ENCODE measurements at regions not wholly inside any gene's neighbourhood (a gene's known extent, or its start where the extent isn't known, plus 50 kb on each side); places are given as distances from the start of the nearest gene placed in this dataset.
"Not testable (repeated sequence)": the region's sequence is repeated elsewhere in the genome, so short reads cannot be mapped to it uniquely, and the experiment has no call there.

DNA sequence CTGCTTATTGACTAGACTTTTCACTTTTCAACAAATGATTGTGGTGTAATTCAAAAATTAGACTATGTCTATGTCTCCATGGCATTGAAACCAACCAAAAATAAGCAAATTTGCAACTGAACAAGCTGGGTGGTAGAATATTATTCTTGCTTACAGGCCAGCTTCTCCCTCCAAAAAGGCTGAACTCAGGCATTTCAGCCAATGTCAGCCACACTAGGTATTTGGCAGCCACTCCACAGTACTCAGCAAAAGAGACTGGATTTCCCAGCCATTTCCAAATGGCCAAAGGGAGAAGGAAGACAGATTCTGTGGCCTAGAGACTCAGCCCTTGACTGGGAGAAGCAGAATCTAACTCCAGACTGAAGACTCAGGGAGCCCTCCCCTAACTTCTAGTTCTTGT is 121.8 kb upstream of the IRX5 start:
- no peak for DNase-seq (ENCODE audit: low read depth)

DNA sequence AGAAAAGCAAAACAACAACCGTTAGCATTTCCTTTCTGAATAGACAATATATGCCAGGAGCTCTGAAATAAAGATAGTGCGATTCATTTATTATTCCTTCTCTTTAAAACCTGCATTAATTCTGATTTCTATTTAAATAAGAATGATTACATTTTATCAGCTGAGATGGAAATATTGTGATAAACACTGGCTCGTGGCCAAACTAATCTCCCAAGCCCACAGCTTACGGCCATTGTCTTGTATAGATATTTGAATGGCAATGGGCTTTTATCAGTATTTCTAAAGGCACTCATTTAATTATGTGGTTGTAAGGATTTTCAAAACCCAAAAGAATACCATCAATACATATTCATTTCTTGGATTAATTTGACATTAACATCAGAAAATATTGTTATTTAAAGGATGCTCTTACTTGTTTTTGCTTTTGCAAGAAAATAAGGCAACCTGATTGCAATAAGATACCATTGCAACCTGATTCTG is 123.7 kb upstream of the IRX5 start:
- DNase-seq (ENCODE audit: low read depth) = no peak

DNA sequence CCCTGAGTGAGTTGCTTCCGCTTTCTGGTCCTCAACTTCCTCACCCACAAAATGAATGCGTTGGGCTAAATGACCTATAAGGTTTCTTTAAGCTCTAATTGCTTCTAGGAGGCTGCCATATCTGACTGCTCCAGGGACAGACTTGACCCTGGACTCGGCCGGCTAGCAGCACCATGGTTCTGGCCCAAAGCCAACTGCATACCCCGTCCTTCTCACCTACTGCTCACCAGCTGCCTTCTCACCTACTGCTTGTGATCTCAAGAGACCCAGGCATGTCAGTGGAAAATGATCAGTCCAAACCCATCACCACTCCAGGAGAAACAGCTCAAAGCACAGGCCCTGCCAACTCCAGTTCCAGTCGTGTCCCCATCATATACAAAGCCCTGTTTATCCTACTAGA is 124.3 kb upstream of the IRX5 start:
- no peak for DNase-seq (ENCODE audit: low read depth)

DNA sequence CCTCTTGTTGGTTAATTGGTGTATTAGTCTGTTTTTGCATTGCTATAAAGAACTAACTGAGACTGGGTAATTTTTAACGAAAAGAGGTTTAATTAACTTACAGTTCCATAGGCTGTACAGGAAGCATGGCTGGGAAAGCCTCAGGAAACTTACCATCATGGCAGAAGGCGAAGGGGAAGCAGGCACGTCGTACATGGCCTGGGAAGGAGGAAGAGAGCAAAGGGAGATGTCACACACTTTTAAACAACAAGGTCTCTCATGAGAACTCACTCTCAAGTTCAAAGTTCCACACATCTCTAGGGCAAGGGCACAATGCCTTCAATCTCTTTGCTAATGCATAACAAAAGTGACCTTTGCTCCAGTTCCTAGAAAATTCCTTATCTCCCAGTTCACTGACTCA is 125.0 kb upstream of the IRX5 start:
- DNase-seq (ENCODE audit: low read depth) = no peak

DNA sequence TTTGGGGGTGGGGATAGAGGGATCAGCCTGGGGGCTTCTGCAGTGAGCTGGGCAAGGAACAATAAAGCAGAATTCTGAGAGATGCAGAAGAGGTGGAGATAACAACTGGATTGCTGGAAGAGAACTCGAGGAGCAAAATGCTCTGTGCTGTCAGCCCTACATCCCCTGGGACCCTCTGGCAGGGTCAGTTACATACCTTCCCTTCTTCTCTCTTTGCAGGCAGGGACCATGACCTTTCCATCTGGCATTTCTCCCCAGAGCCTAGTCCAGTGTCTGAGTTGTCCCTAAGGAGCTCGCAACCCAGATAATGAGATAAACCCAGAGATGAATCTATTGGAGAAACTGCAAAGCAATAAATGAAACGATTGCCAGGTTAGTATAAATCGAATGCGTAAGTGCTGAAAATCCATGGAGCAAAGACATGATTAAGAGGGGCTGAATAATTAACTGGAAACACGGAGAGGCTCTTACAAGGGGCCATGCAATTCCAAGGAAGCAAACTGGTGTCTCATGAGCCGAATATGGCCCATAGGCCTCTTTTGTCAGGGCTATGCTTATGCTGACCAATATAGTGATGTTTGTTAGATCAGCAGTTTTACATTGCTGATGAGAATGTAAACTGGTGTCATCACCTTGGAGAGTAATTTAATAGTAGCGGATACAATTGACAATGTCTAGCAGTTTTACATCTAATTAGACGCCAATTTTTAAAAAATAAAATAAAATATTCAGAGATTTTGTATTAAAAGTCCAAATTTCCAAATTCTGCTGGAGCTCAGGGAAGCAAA is 129.4 kb upstream of the IRX5 start:
- no peak for DNase-seq (ENCODE audit: low read depth)

DNA sequence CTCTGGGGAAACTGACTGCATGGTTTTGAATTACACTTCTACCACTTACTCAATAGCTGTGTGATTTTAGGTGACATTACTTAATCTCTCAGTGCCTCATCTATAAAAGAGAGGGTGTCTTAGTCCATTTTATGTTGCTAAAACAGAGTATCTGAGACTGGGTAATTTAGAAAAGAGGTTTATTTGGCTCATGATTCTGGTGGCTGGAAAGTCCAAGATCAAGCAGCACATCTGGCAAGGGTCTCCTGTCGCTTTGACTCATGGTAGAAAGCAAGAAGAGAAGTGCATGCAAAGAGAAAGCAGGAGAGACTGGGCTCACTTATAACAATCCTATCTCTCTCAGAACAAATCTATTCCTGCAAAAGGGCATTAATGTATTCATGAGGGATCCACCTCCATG is 132.4 kb upstream of the IRX5 start:
- DNase-seq (ENCODE audit: low read depth) = no peak

DNA sequence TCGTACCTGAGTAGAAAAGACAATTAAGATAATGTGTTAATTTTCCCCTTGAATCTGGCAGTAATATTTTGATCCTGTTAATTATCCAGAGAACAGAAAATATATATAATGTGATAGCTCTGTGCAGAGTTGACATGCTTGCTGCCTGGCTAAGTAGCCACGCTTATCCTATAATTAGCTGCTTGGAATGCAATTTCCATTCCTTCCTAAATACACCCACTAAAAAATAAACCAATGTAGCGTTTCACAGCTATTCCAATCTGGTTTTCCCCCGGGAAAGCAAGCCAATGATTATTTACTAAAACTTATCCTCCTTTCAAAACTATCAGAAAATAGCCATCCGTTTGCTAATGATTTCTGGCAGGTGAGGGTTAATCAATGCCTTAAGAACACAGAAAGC is 134.5 kb upstream of the IRX5 start:
- DNase-seq (ENCODE audit: low read depth) = no peak

DNA sequence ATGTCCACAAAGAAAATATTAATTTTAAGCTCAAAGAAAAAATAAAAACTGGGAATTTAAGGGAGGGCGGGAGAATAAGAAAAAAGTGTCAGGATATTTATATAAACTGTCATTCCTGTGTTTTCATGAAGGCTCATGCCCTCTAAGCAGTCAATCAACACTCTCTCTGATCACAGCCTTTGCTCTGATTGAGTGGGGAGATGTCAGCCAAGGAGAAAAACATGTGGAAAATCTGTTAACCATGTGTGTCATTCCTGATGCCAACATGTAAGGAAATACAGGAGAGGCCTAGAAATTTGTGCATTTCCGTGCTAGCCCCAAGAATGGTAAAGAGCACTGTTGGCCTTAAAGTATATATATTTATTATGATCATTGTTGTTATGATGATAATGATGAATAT is 137.9 kb upstream of the IRX5 start:
- DNase-seq (ENCODE audit: low read depth) = no peak

DNA sequence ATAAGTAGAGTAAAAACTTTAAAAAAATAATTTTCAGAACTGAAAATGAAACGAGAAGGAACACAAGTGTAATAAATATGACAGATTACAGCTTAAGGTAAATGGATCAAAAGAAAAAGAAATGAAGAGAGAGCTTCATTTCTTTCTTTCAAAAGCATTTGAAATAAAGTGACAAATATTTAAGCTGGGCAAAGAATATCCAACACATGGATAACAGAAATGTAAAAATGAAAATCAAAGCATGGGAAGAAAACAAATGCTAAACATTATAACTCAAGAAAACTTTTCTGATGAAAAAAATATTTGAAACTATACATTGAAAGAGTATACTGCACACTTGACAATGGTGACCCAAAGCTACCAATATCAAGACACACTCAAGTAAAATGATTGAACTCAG is 143.6 kb upstream of the IRX5 start:
- no peak for DNase-seq (ENCODE audit: low read depth)

DNA sequence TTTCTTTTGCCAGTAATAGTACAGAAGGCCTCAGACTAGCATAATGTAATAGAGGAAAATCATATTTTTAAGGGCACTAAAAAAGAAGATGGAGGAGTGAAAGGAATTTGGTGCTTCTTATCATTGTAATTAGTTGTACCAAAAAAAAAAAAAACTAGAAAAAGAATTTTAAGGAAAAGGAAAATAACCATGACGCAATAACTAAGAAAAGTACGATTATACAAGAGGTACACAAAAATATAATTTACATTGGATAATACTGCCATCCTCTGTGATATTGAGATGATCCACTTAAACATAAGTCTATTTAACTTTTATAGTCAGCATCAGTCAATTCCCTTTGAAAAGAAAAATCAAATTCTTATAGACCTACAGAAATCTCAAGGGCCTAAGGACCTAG is 146.7 kb upstream of the IRX5 start:
- no peak for DNase-seq (ENCODE audit: low read depth)

DNA sequence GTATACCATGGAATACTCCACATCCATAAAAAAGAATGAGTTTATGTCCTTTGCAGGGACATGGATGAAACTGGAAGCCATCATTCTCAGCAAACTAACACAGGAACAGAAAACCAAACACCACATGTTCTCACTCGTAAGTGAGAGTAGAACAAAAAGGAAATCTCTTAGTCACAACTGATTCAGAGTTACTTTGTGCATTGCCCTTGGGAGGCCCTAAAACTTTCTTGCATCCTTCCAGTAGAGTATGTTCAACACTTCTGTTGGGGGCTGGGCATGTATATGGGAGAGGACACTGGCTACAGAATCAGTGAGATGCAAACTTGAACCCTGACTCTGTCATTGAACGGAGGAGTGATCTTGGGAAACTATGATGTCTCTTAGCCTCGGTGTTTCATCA is 147.4 kb upstream of the IRX5 start:
- no peak for DNase-seq (ENCODE audit: low read depth)

DNA sequence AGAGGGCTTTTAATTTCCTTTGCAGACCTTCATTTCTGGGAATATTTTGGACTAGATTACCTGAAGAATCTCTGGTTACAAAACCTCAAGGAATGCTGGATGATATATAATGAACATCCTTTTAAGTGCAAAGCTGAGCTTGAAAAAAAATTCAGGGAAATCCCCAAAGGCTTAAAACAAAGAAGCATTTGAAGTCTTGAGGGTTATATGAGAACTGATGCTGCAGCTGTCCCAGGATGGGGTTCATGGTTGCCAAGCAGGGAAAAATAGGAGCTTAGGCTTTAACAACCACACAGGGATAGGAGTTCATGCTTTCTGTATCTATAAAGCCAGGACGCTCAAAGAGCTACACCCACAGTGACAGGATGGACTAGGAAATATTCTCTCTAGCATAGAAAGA is 150.4 kb upstream of the IRX5 start:
- no peak for DNase-seq (ENCODE audit: low read depth)

DNA sequence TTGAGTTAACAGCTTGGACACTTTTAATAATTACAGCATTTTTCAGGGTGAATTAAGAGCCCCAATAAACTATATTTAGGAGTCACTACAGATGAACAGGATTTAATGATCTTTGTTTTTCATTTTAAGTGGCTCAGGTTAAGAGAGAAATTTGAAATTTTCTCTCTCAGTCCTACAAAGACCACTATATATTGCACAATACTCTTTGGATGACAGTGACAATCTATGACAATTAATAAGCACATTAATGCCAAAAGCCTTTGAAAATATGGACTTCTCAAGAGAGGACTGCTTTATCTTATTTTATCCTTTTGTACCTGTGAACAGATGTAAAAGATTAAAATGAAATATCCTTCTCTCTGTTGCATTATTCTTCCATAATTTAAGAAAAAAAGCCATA is 151.1 kb upstream of the IRX5 start:
- no peak for DNase-seq (ENCODE audit: low read depth)

DNA sequence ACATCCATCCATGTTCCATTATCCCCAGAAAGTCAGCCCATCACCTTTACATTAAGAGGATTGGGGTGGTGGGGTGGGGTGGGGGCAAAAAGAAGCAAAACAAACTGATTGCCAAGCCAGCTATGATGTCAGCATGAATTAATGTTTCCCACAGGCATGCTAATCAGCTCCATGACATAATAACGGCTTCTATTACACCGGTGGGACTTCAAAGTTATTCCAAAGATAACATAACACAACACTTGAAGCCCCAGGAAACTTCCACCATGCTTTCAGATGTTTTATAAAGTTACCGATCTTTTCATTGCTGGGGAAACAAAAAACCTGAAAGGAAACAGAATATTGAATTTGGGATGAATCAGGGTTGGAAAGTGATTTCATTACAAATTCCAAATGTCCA is 155.9 kb upstream of the IRX5 start:
- no peak for DNase-seq (ENCODE audit: low read depth)

DNA sequence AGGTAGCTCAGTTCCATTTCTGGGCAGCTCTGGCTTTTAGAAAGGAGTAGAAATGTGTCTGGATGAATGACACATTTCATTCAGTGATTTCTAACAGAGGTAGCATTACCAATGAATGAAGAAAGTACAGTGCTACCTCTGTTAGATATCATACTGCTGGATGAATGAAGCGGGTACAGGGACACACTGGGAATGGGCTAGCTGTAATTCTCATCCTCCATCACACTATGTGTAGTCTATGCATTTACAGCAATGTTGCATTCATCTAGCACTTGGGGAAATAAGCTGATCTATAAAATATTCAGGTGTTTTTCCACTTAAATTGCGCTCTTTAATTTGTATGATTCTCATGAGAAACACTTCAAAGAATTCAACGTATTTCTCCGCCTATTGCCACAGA is 158.3 kb upstream of the IRX5 start:
- no peak for DNase-seq (ENCODE audit: low read depth)

DNA sequence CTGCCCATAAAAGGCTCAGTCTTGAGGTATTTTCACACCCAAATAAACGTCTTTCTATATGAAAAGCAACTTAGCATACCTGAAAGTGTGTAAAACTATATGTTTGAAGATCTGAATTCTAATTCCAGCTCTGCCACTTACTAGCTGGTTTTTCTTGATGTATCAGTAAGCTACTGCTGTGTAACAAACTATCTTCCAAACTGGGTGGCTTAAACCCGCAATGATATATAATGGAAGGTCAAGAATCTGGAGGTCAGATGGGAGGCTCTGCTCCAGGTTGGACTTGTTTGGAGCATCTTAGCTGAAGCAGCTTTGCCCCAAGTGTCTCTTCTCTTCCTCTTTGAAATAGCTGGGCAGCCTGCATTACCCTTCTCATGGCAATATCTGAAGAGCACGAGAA is 164.3 kb upstream of the IRX5 start:
- no peak for DNase-seq (ENCODE audit: low read depth)

DNA sequence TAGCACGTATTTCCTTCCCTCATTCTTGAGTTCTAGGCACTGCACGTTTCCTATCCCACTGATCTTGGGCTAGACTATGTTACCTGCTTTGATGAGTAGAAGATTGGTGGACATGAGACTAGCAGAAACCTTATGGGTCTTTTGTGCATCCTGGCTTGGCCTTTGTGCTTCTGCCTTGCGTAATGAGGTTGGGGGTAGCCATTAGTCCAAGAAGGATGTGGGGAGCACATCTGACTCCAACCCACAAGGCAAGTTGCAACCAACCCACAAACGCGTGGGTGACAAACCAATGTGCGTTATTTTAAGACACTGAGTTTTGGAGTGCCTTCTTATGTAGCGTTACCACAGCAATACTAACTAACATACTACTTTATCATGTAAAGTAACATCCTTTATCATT is 180.4 kb upstream of the IRX5 start:
- DNase-seq (ENCODE audit: low read depth) = no peak

DNA sequence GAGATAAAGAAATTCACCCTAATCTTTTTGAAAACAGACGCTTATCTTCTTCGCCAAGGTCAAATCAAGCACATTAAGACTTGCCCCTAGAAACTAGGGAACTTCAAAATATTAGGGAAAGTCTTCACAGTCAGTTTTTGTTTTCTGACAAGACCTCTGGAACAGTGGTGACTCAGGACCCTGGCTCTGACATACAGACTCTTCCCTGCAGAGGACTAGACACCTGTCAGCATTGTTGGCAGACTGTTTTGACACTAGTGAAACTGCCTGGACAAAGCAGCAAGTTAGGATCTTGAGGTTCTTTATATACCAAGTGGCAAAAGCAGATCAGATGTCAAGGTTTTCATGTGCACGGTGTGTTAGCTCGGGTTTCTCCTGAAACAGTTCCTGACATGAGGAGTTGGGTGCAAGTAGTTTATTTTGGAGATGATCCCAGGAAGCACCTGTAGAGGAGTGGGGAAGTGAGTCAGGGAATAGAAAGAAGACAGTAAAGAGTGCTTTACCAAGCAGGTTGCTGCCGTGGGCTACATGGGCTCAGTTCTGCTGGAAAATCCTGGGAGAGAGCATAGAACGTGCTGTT is 182.0 kb upstream of the IRX5 start:
- DNase-seq (ENCODE audit: low read depth) = no peak

DNA sequence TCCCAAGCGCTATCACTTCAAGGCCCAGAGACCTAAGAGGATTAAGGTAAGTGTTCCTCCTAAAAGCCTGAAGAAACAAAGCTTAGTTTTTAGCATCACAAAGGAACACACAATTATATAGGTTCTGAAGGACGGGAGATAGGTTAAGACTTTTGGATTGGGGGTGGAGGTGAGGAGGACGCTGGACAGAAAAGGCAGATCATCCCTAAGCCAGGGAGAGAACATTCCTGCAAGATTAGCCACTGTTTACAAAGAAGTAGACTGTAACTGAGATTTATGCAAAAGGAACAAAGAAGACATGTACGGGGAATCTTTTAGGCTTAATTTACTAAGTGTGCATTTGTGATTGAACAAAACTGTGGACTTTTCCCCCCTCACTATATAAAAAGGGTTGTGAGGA is 184.1 kb upstream of the IRX5 start:
- DNase-seq (ENCODE audit: low read depth) = no peak

DNA sequence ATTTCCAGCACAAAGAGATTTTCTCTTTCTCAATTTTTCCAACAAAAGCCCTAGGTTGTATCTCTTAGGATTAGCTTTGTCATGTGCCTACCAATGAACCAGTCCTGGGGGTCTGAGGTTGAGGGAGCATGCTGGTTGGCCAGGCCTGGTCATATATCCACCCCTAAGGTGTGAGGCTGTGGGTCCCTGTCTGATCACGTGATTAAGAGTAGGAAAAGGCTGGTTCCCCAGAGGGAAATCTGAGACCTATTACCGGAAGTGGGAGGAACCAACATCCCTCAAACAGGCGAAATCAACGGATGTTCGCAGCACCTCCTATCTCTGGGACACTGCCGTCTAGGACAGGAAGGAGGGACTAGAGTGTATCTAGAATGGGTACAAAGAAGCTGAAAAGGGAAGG is 185.7 kb upstream of the IRX5 start:
- no peak for DNase-seq (ENCODE audit: low read depth)

DNA sequence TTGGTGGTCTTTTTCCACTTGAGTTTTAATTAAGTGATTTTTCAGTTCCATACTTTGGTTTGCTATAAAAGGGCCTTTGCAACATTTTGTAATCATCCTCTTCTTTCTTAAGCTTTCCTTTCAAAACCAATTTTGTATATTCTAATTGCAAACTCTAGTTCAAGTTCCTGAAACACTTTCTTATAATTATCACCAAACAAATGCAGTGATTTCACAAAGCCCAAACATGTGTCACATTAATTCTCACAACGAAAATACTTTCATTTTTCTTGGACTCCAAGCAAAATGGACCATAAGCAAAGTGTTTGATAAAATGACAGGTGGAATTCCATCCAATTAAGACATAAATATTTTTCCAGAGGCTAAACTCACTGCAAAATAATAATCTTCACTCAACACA is 188.2 kb upstream of the IRX5 start:
- no peak for DNase-seq (ENCODE audit: low read depth)

DNA sequence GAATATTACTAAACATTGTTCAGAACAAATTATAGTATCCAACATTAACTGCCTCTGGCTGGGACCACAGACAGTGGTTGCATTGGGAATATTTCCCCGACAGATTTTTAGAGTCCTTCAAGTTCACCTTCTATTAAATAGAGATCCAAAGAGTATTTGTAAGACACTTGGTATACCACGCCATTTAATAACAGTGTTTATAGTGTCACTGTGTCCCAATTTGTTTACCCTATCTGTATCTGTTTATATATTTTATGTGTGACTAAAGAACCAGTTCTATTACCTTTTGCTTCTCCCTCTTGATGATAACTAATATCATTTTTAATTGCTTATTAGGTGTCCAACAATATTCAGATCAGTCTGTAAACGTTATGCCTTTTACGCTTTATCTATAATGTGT is 191.3 kb upstream of the IRX5 start:
- DNase-seq (ENCODE audit: low read depth) = no peak

DNA sequence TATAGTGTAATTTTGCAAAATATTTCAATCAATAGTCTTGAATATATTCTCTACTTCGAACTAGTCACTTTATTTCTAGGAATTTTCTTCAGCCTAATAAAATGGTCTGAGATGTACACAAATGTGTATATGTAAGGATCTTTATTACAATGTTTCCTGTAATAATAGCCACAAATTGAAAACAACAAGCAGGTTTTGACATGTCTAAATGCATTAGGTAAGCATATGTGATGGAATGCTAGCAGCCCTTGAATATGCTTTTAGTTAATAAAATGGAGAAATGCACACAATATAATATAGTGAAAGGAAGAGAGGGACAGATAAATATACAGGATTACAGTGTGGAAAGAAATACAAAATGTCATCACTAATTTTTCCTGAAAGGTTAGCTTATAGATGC is 196.5 kb upstream of the IRX5 start:
- DNase-seq (ENCODE audit: low read depth) = no peak

DNA sequence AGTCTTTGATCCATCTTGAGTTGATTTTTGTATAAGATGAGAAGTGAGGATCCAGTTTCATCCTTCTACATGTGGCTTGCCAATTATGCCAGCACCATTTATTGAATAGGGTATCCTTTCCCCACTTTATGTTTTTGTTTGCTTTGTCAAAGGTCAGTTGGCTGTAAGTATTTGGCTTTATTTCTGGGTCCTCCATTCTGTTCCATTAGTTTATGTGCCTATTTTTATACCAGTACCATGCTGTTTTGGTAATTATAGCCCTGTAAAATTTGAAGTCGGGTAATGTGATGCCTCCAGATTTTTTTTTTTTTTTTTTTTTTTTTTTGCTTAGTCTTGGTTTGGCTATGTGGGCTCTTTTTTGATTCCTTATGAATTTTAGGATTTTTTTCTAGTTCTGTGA is 203.0 kb upstream of the IRX5 start:
- DNase-seq (ENCODE audit: low read depth) = not testable (repeated sequence)
